H1 (cell line): ENCODE measurements at regions not wholly inside any gene's neighbourhood (a gene's known extent, or its start where the extent isn't known, plus 50 kb on each side); places are given as distances from the start of the nearest gene placed in this dataset.
"Not testable (repeated sequence)": the region's sequence is repeated elsewhere in the genome, so short reads cannot be mapped to it uniquely, and the experiment has no call there.

Experiments
- CTCF ChIA-PET: fragments of 300-600 bp; sonication (Branson Sonifier 250); formaldehyde crosslinking; loops from one replicate; lab custom pipeline; 2021; ENCODE audit not compliant: partially characterized antibody; lab: Charles Lee
- POLR2A ChIA-PET: fragments of 300-600 bp; sonication (Branson Sonifier 250); formaldehyde crosslinking; loops from one replicate; lab custom pipeline; 2021; ENCODE audit warnings: inconsistent platforms; ENCODE audit not compliant: partially characterized antibody; lab: Charles Lee
- DNase-seq, 2 experiments: peaks; one replicate each; pipeline versions ENCODE4 v3.0.0 to v3.0.0-alpha.2; 2010 to 2022; ENCODE audit warnings: low spot score in 2 of 2, low read depth in 1 of 2, mixed read lengths in 1 of 2
- FAIRE-seq: peaks from 2 replicates; lab custom pipeline; 2011; peaks lifted over from hg19 to GRCh38; lab: Jason Lieb, UNC
- H2AFZ ChIP-seq: 2 replicates; pipeline ENCODE4 v1.8.1; 2012; ENCODE audit warnings: low read length, inconsistent platforms
- H2AK5ac ChIP-seq: 2 replicates; pipeline ENCODE4 v1.6.1; 2013; ENCODE audit warnings: low read depth, low read length
- H2BK120ac ChIP-seq: replicated peaks from 2 replicates; pipeline ENCODE3; 2013; ENCODE audit warnings: low read depth, low read length, inconsistent platforms
- H2BK12ac ChIP-seq: 2 replicates; pipeline ENCODE4 v1.6.1; 2013; ENCODE audit warnings: low read depth, low read length
- H2BK15ac ChIP-seq: 2 replicates; pipeline ENCODE4 v1.6.1; 2013; ENCODE audit warnings: low read length
- H2BK20ac ChIP-seq: 2 replicates; pipeline ENCODE4 v1.6.1; 2013; ENCODE audit warnings: low read length
- H2BK5ac ChIP-seq: 2 replicates; pipeline ENCODE4 v1.6.1; 2013; ENCODE audit warnings: low read depth, low read length
- H3K14ac ChIP-seq: 2 replicates; pipeline ENCODE4 v1.6.1; 2013; ENCODE audit warnings: inconsistent platforms; ENCODE audit not compliant: insufficient read length
- H3K18ac ChIP-seq: 2 replicates; pipeline ENCODE4 v1.6.1; 2013; ENCODE audit warnings: low read length; ENCODE audit errors: extremely low read depth
- H3K23ac ChIP-seq: 2 replicates; pipeline ENCODE4 v1.6.1; 2013; ENCODE audit warnings: inconsistent platforms; ENCODE audit not compliant: insufficient read length
- H3K23me2 ChIP-seq: 2 replicates; pipeline ENCODE4 v1.6.1; 2013; ENCODE audit warnings: low read depth, low read length
- H3K27ac ChIP-seq: 2 replicates; pipeline ENCODE4 v1.6.1; 2011; ENCODE audit warnings: low read depth, low read length, inconsistent platforms
- H3K27me3 ChIP-seq, 4 experiments: replicated peaks in 1 of 4; 1 replicate in 1 of 4; 2 replicates in 3 of 4; pipeline versions ENCODE4 v1.6.1 to v1.8.1; 2011 to 2013; ENCODE audit warnings: low read length in 3 of 4, mild to moderate bottlenecking in 3 of 4, inconsistent platforms in 2 of 4, mixed read lengths in 2 of 4, moderate library complexity in 1 of 4; ENCODE audit not compliant: control insufficient read depth in 3 of 4, insufficient read depth in 3 of 4; ENCODE audit errors: extremely low read depth in 1 of 4
- H3K36me3 ChIP-seq, 4 experiments: 2 replicates each; pipeline versions ENCODE4 v1.6.1 to v1.8.1; 2011 to 2013; ENCODE audit warnings: mild to moderate bottlenecking in 4 of 4, low read length in 3 of 4, moderate library complexity in 2 of 4, control low read depth in 1 of 4, inconsistent platforms in 1 of 4; ENCODE audit not compliant: insufficient read depth in 4 of 4, control insufficient read depth in 2 of 4
- H3K4ac ChIP-seq: replicated peaks from 2 replicates; pipeline ENCODE3; 2013; ENCODE audit warnings: low read length, low read depth, mixed read lengths, inconsistent platforms; ENCODE audit not compliant: insufficient read length
- H3K4me1 ChIP-seq, 4 experiments: replicated peaks in 1 of 4; 1 replicate in 1 of 4; 2 replicates in 3 of 4; pipeline versions ENCODE4 v1.6.1 to v1.8.1; 2011 to 2013; ENCODE audit warnings: low read length in 3 of 4, inconsistent platforms in 2 of 4, mixed read lengths in 1 of 4; ENCODE audit not compliant: insufficient read depth in 4 of 4, control insufficient read depth in 3 of 4
- H3K4me2 ChIP-seq, 2 experiments: 2 replicates each; pipeline versions ENCODE4 v1.6.1 to v1.8.1; 2011 to 2013; ENCODE audit warnings: low read depth in 2 of 2, low read length in 2 of 2, control low read depth in 1 of 2, inconsistent platforms in 1 of 2, mild to moderate bottlenecking in 1 of 2; ENCODE audit not compliant: insufficient read depth in 1 of 2
- H3K4me3 ChIP-seq, 4 experiments: fragments of 200-600, 300-600 bp in 1 of 4; sonication (generic), shearing (Covaris generic), sonication (Bioruptor Twin) in 1 of 4; 2 replicates each; pipeline versions ENCODE4 v1.5.1 to v1.8.1; 2011 to 2016; ENCODE audit warnings: low read length in 4 of 4, low read depth in 3 of 4, control low read depth in 2 of 4, inconsistent platforms in 2 of 4, mild to moderate bottlenecking in 2 of 4, mixed read lengths in 1 of 4, moderate library complexity in 1 of 4; ENCODE audit not compliant: insufficient read depth in 2 of 4; ENCODE audit errors: extremely low read depth in 1 of 4
- H3K56ac ChIP-seq: replicated peaks from 2 replicates; pipeline ENCODE3; 2013; ENCODE audit warnings: low read depth, mild to moderate bottlenecking, mixed read lengths, low read length, inconsistent platforms; ENCODE audit not compliant: insufficient read length
- H3K79me1 ChIP-seq: 2 replicates; pipeline ENCODE4 v1.6.1; 2013; ENCODE audit warnings: low read depth, low read length, control low read depth
- H3K79me2 ChIP-seq, 2 experiments: 2 replicates each; pipeline versions ENCODE4 v1.6.1 to v1.8.1; 2012 to 2013; ENCODE audit warnings: low read length in 2 of 2, mild to moderate bottlenecking in 2 of 2, inconsistent platforms in 1 of 2; ENCODE audit not compliant: insufficient read depth in 2 of 2, control insufficient read depth in 1 of 2
- H3K9ac ChIP-seq, 4 experiments: replicated peaks in 1 of 4; 1 replicate in 1 of 4; 2 replicates in 3 of 4; pipeline versions ENCODE4 v1.6.1 to v1.8.1; 2011 to 2013; ENCODE audit warnings: low read depth in 3 of 4, low read length in 3 of 4, control low read depth in 2 of 4, mild to moderate bottlenecking in 2 of 4, moderate library complexity in 2 of 4, inconsistent platforms in 1 of 4; ENCODE audit errors: extremely low read depth in 1 of 4
- H3K9me3 ChIP-seq, 2 experiments: 2 replicates each; pipeline versions ENCODE4 v1.6.1 to v1.8.1; 2012 to 2013; ENCODE audit warnings: mild to moderate bottlenecking in 2 of 2, moderate library complexity in 2 of 2, control low read depth in 1 of 2, inconsistent platforms in 1 of 2, low read depth in 1 of 2, low read length in 1 of 2, mixed read lengths in 1 of 2; ENCODE audit not compliant: insufficient read depth in 2 of 2
- H4K20me1 ChIP-seq, 2 experiments: replicated peaks in 1 of 2; 2 replicates each; pipeline versions ENCODE3 to v1.8.1; 2011 to 2013; ENCODE audit warnings: inconsistent platforms in 2 of 2, low read length in 2 of 2, mild to moderate bottlenecking in 1 of 2; ENCODE audit not compliant: insufficient read depth in 2 of 2, control insufficient read depth in 1 of 2
- H4K5ac ChIP-seq: 2 replicates; pipeline ENCODE4 v1.6.1; 2013; ENCODE audit warnings: low read length, low read depth, mixed read lengths, inconsistent platforms; ENCODE audit not compliant: insufficient read length
- H4K8ac ChIP-seq: 2 replicates; pipeline ENCODE4 v1.8.0; 2013; ENCODE audit warnings: mild to moderate bottlenecking, moderate library complexity, low read length, inconsistent platforms; ENCODE audit not compliant: insufficient read depth; ENCODE audit errors: extremely low read depth
- H4K91ac ChIP-seq: replicated peaks from 2 replicates; pipeline ENCODE3; 2013; ENCODE audit warnings: low read length, mixed read lengths, inconsistent platforms; ENCODE audit not compliant: insufficient read length
- CBX5 ChIP-seq: fragments of 300-800, 300-1000 bp; sonication (generic); IDR thresholded peaks from 2 replicates; pipeline ENCODE4 v1.7.1; 2016; ENCODE audit warnings: antibody characterized with exemption, low read length, low read depth
- GABPA ChIP-seq: IDR thresholded peaks from 2 replicates; pipeline ENCODE4 v1.6.1; 2011; ENCODE audit warnings: mild to moderate bottlenecking, low read length, moderate library complexity, borderline replicate concordance; ENCODE audit not compliant: insufficient read depth
- PHF8 ChIP-seq: fragments of 200-600 bp; sonication (generic); conservative IDR thresholded peaks from 2 replicates; pipeline ENCODE4 v1.7.1; 2012; ENCODE audit warnings: low read depth, mild to moderate bottlenecking, inconsistent platforms, low read length, moderate library complexity
- POLR2AphosphoS5 ChIP-seq: IDR thresholded peaks from 2 replicates; pipeline ENCODE4 v1.6.1; 2011; ENCODE audit warnings: low read depth, low read length
- RAD21 ChIP-seq, 2 experiments: IDR thresholded peaks in 1 of 2; conservative IDR thresholded peaks in 1 of 2; 2 replicates each; pipeline ENCODE4 v1.6.1; 2011; ENCODE audit warnings: low read depth in 2 of 2, low read length in 2 of 2, improper control_type of control experiment in 1 of 2, inconsistent platforms in 1 of 2, mild to moderate bottlenecking in 1 of 2, moderate library complexity in 1 of 2
- RBBP5 ChIP-seq: IDR thresholded peaks from 2 replicates; pipeline ENCODE4 v1.7.1; 2012; ENCODE audit warnings: low read depth, mild to moderate bottlenecking, inconsistent platforms, low read length, moderate library complexity, borderline replicate concordance
- RNF2 ChIP-seq: fragments of 200-900, 300-1000 bp; sonication (generic); IDR thresholded peaks from 2 replicates; pipeline ENCODE4 v1.7.1; 2016; ENCODE audit warnings: borderline replicate concordance, low read depth, mild to moderate bottlenecking, antibody characterized with exemption, low read length; ENCODE audit not compliant: poor library complexity, severe bottlenecking; ENCODE audit errors: missing control alignments
- RXRA ChIP-seq: IDR thresholded peaks from 2 replicates; pipeline ENCODE4 v1.6.1; 2011; ENCODE audit warnings: low read depth, mild to moderate bottlenecking, low read length, moderate library complexity; ENCODE audit not compliant: insufficient read depth
- SP4 ChIP-seq: IDR thresholded peaks from 2 replicates; pipeline ENCODE4 v1.6.1; 2012; ENCODE audit warnings: low read length, inconsistent platforms
- WGBS, 2 experiments: shearing (Covaris generic) in 1 of 2; methylation state at CpG; one replicate each; pipeline versions ENCODE4 v1.1.6 to v1.1.7; 2013 to 2015; ENCODE audit warnings: low lambda C conversion rate in 2 of 2, mixed read lengths in 2 of 2, inconsistent platforms in 1 of 2, low coverage in 1 of 2, missing lambda C conversion rate in 1 of 2; ENCODE audit not compliant: insufficient replicate concordance in 2 of 2, insufficient coverage in 1 of 2, insufficient read length in 1 of 2; ENCODE audit errors: extremely low coverage in 1 of 2, missing lambda C conversion rate in 1 of 2; 5-methylcytosine and 5-hydroxymethylcytosine counted together
- TF ChIP-seq, protein P1 (sequence below): IDR thresholded peaks from 2 replicates; pipeline ENCODE4 v1.6.1; 2011; ENCODE audit warnings: low read depth, mild to moderate bottlenecking, low read length; ENCODE audit not compliant: insufficient read depth

DNA sequence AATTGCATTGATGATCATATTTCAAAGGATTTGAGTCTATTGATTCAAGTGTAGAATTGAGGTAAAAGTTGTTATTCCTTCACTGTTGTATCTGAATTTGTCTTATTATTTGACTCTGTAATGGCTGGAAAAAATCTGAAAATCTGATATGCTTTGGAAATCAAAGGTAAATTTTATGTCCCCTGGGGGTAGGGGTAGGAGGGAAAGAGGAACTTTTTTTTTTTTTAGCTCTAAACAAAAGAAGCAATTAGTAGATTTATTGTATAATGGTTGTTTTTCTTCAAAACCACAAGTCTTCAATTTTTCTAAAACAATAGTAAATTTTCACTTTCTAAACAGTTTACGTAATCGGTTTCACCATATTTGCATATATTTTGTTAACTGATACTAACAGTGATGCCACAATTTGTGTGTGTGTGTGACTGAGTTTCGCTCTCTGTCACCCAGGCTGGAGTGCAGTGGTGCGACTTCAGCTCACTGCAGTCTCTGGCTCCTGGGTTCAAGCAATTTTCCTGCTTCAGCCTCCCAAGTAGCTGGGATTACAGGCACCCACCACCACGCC is 91.7 kb upstream of the GOLGA6L4 start (continued):
- TF ChIP-seq, protein P1, sequence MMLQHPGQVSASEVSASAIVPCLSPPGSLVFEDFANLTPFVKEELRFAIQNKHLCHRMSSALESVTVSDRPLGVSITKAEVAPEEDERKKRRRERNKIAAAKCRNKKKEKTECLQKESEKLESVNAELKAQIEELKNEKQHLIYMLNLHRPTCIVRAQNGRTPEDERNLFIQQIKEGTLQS: no peak
- no peak for TF ChIP-seq PHF8
- TF ChIP-seq RBBP5: no peak
- TF ChIP-seq RAD21 (IDR thresholded peaks at IDR 0.05 in 1 of 2, conservative IDR thresholded peaks at IDR 0.05 in 1 of 2; ENCODE audit: low read depth in 2 of 2, low read length in 2 of 2): no peak
- TF ChIP-seq RNF2: no peak
- no peak for TF ChIP-seq POLR2AphosphoS5
- no peak for TF ChIP-seq RXRA
- TF ChIP-seq GABPA: no peak
- TF ChIP-seq SP4: no peak
- TF ChIP-seq CBX5: no peak
- TF ChIP-seq, all 59 proteins: peak for 0

DNA sequence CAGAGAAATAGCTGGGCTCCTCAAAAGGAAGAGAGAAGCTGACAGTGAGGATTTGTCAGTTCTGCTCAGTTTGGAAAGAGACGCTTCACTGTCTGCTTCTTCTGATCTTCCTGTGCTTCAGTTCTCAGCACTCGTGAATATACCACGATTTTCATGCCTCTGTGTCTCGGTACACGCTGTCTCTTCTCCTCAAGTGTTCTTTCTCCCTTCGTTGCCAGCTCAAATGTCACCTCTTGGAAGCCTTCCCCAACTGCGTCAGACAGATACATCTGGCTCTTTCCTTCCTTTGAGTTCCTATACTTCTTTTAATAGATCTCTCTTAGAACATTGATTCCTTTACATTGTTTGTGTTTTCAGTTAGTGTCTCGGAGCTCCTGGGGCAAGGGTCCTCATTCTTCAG is 90.6 kb upstream of the GOLGA6L4 start:
- H4K5ac ChIP-seq, H3K27me3 ChIP-seq, H3K4ac ChIP-seq, H3K18ac ChIP-seq, H3K79me2 ChIP-seq, H3K9ac ChIP-seq, H3K4me2 ChIP-seq, H4K8ac ChIP-seq, H2BK120ac ChIP-seq, H4K91ac ChIP-seq, H3K14ac ChIP-seq, H2BK5ac ChIP-seq, POLR2A ChIA-PET, H2BK20ac ChIP-seq, H2AK5ac ChIP-seq, H2BK15ac ChIP-seq, H3K4me3 ChIP-seq, H2BK12ac ChIP-seq, H3K9me3 ChIP-seq, H3K23ac ChIP-seq, DNase-seq, FAIRE-seq, H3K36me3 ChIP-seq, H4K20me1 ChIP-seq, H3K79me1 ChIP-seq, H3K27ac ChIP-seq, H3K4me1 ChIP-seq, H3K23me2 ChIP-seq, H3K56ac ChIP-seq: not testable (repeated sequence)
- H2AFZ ChIP-seq: peak overlapping the region; percentile 7; the same call in 1 of the 2 replicates
- 87% methylated on average over 8 of the region's 8 CpGs; no CpG with 5 or more reads in 1 of the 2 experiments for WGBS, 2 experiments
- CTCF ChIA-PET: interaction anchor here (1.2 to 1.3 kb wide), 2 partner anchors 7 to 110 kb away, joined by 3 read pairs; no protein-coding TSS in a partner anchor
